Common myeloid progenitor, CD34-positive (primary cell): ENCODE measurements at regions not wholly inside any gene's neighbourhood (a gene's known extent, or its start where the extent isn't known, plus 50 kb on each side); places are given as distances from the start of the nearest gene placed in this dataset.

Experiments used
- CTCF ChIA-PET: fragments of 350-600 bp; sonication (Branson Sonifier 250); formaldehyde crosslinking; loops from one replicate; lab custom pipeline; 2021; ENCODE audit warnings: antibody characterized with exemption; lab: Charles Lee
- POLR2A ChIA-PET: fragments of 350-600 bp; sonication (Branson Sonifier 250); formaldehyde crosslinking; loops from one replicate; lab custom pipeline; 2021; ENCODE audit warnings: antibody characterized with exemption; lab: Charles Lee
- DNase-seq, 3 donors: peaks; one replicate each; pipeline versions ENCODE4 v3.0.0 to v3.0.0-alpha.2; 2013
- H3K27ac ChIP-seq, 2 experiments: 1 replicate in 1 of 2; 2 replicates in 1 of 2; pipeline ENCODE4 v1.7.0; 2013; ENCODE audit warnings: inconsistent platforms in 2 of 2, low read length in 2 of 2, mild to moderate bottlenecking in 2 of 2, low read depth in 1 of 2, moderate library complexity in 1 of 2; ENCODE audit not compliant: severe bottlenecking in 2 of 2, insufficient read depth in 1 of 2, poor library complexity in 1 of 2
- H3K27me3 ChIP-seq, 5 experiments: replicated peaks in 2 of 5; 1 replicate in 3 of 5; 2 replicates in 2 of 5; pipeline versions ENCODE4 v1.6.1 to v1.7.0; 2013; ENCODE audit warnings: low read length in 4 of 5, mild to moderate bottlenecking in 2 of 5, moderate library complexity in 2 of 5, inconsistent platforms in 1 of 5; ENCODE audit not compliant: insufficient read depth in 5 of 5, control insufficient read depth in 4 of 5
- H3K36me3 ChIP-seq, 4 experiments: 1 replicate in 2 of 4; 2 replicates in 2 of 4; pipeline versions ENCODE4 v1.6.1 to v1.7.0; 2013; ENCODE audit warnings: low read length in 3 of 4, control low read depth in 1 of 4, mild to moderate bottlenecking in 1 of 4; ENCODE audit not compliant: control insufficient read depth in 4 of 4, insufficient read depth in 4 of 4
- H3K4me1 ChIP-seq, 4 experiments: 1 replicate in 3 of 4; 2 replicates in 1 of 4; pipeline versions ENCODE4 v1.6.1 to v1.7.1; 2013; ENCODE audit warnings: low read length in 3 of 4, mild to moderate bottlenecking in 3 of 4, control low read depth in 1 of 4, inconsistent platforms in 1 of 4, moderate library complexity in 1 of 4; ENCODE audit not compliant: control insufficient read depth in 4 of 4, insufficient read depth in 4 of 4; ENCODE audit errors: control extremely low read depth in 1 of 4
- H3K4me3 ChIP-seq, 7 experiments: 1 replicate in 4 of 7; 2 replicates in 3 of 7; pipeline versions ENCODE4 v1.5.1 to v1.7.0; 2013; ENCODE audit warnings: mild to moderate bottlenecking in 7 of 7, low read length in 6 of 7, moderate library complexity in 6 of 7, inconsistent platforms in 2 of 7, low read depth in 2 of 7, control low read depth in 1 of 7; ENCODE audit not compliant: insufficient read depth in 4 of 7, control insufficient read depth in 1 of 7; ENCODE audit errors: extremely low read depth in 1 of 7
- H3K9me3 ChIP-seq, 5 experiments: 1 replicate in 4 of 5; 2 replicates in 1 of 5; pipeline versions ENCODE4 v1.6.1 to v1.7.1; 2013; ENCODE audit warnings: low read length in 4 of 5, mild to moderate bottlenecking in 2 of 5, inconsistent platforms in 1 of 5, low read depth in 1 of 5, moderate library complexity in 1 of 5; ENCODE audit not compliant: control insufficient read depth in 4 of 5, insufficient read depth in 2 of 5; ENCODE audit errors: control extremely low read depth in 1 of 5
- WGBS: methylation state at CpG from one replicate; pipeline ENCODE4 v1.1.5; 2013; ENCODE audit not compliant: insufficient coverage; 5-methylcytosine and 5-hydroxymethylcytosine counted together

GRCh38 chr2:204108330-204108751 is 171.8 kb downstream of the ICOS start:
- H3K36me3 ChIP-seq, result no peaks in the 10 kb centered on the region
- H3K27me3 ChIP-seq, result peaks cover 0 to 1% (median 0%) of the 10 kb centered on the region in 5 experiments
- ChIA-PET POLR2A (no interaction called here), CTCF (interaction anchor here (1.3 to 5.2 kb wide), 3 partner anchors 69 to 583 kb away, joined by 4 to 22 read pairs (median 5); no protein-coding TSS in a partner anchor)
- H3K4me3 ChIP-seq, result no peak overlapping the region
- no peaks in the 10 kb centered on the region for H3K9me3 ChIP-seq
- H3K4me1 ChIP-seq, result peaks cover 22 to 38% (median 30%) of the 10 kb centered on the region in 4 experiments
- 17% methylated on average over 1 of the region's 3 CpGs for WGBS
- no peak overlapping the region for H3K27ac ChIP-seq
- peak; percentile 56 to 83 (median 81) for DNase-seq

GRCh38 chr2:204108781-204109295 is 172.3 kb downstream of the ICOS start:
- 61% methylated on average over 9 of the region's 9 CpGs for WGBS
- Histone ChIP-seq H3K9me3 (no peaks in the 10 kb centered on the region), H3K27me3 (peaks cover 0 to 1% (median 0%) of the 10 kb centered on the region in 5 experiments), H3K36me3 (no peaks in the 10 kb centered on the region), H3K4me1 (peaks cover 22 to 41% (median 33%) of the 10 kb centered on the region in 4 experiments), H3K4me3 (no peak overlapping the region), H3K27ac (no peak overlapping the region)
- peak in 1 of 3 donors; percentile 2 for DNase-seq
- POLR2A ChIA-PET, result no interaction called here
- CTCF ChIA-PET, result interaction anchor here (1.3 to 5.2 kb wide), 3 partner anchors 69 to 583 kb away, joined by 4 to 22 read pairs (median 5); no protein-coding TSS in a partner anchor

GRCh38 chr2:204109681-204110080 is 173.1 kb downstream of the ICOS start:
- H3K27me3 ChIP-seq, result peaks cover 0 to 1% (median 0%) of the 10 kb centered on the region in 5 experiments
- no peak for DNase-seq
- H3K36me3 ChIP-seq, result no peaks in the 10 kb centered on the region
- no peak overlapping the region for H3K27ac ChIP-seq
- 72% methylated on average over 5 of the region's 11 CpGs for WGBS
- POLR2A ChIA-PET, result no interaction called here
- peak overlapping the region in 3 of 7 experiments; percentile 8 to 65 (median 53) for H3K4me3 ChIP-seq
- CTCF ChIA-PET, result interaction anchor here (1.3 to 5.2 kb wide), 4 partner anchors 36 to 582 kb away, joined by 4 to 22 read pairs (median 5); no protein-coding TSS in a partner anchor
- peaks cover 26 to 50% (median 39%) of the 10 kb centered on the region in 4 experiments for H3K4me1 ChIP-seq
- no peaks in the 10 kb centered on the region for H3K9me3 ChIP-seq

GRCh38 chr2:204110338-204110741 is 173.8 kb downstream of the ICOS start:
- ChIA-PET POLR2A (no interaction called here), CTCF (interaction anchor here (1.4 to 1.5 kb wide), 2 partner anchors 31 to 35 kb away, joined by 5 read pairs; no protein-coding TSS in a partner anchor)
- Histone ChIP-seq H3K36me3 (no peaks in the 10 kb centered on the region), H3K9me3 (no peaks in the 10 kb centered on the region), H3K4me3 (peak overlapping the region in 5 of 7 experiments; percentile 8 to 65 (median 53)), H3K4me1 (peaks cover 26 to 52% (median 39%) of the 10 kb centered on the region in 4 experiments), H3K27me3 (no peaks in the 10 kb centered on the region), H3K27ac (no peak overlapping the region)
- WGBS, result 0% methylated on average over 1 of the region's 8 CpGs
- peak; percentile 31 to 87 (median 85) for DNase-seq

- H3K4me1 ChIP-seq, result peaks cover 26 to 52% (median 39%) of the 10 kb centered on the region in 4 experiments
- WGBS, result 67% methylated on average over 1 of the region's 5 CpGs
- peak overlapping the region in 5 of 7 experiments; percentile 8 to 65 (median 53) for H3K4me3 ChIP-seq
- POLR2A ChIA-PET, result no interaction called here
- no peaks in the 10 kb centered on the region for H3K36me3 ChIP-seq
- peak in 2 of 3 donors; percentile 15 to 22 for DNase-seq
- CTCF ChIA-PET, result interaction anchor here (1.5 to 3.5 kb wide), 2 partner anchors 30 to 67 kb away, joined by 5 to 11 read pairs; no protein-coding TSS in a partner anchor
- H3K27me3 ChIP-seq, result no peaks in the 10 kb centered on the region
- H3K9me3 ChIP-seq, result no peaks in the 10 kb centered on the region
- no peak overlapping the region for H3K27ac ChIP-seq
These were observed 174.4 kb downstream of the ICOS start for GRCh38 chr2:204110751-204111516.

- Histone ChIP-seq H3K27me3 (no peaks in the 10 kb centered on the region), H3K4me1 (peaks cover 26 to 52% (median 39%) of the 10 kb centered on the region in 4 experiments), H3K36me3 (no peaks in the 10 kb centered on the region), H3K27ac (no peak overlapping the region), H3K4me3 (no peak overlapping the region), H3K9me3 (no peaks in the 10 kb centered on the region)
- 100% methylated on average over 3 of the region's 6 CpGs for WGBS
- DNase-seq, result no peak
- ChIA-PET POLR2A (interaction anchor here (0.6 kb wide), 1 partner anchor 25 kb away, joined by 3 read pairs; no protein-coding TSS in a partner anchor), CTCF (interaction anchor here (1.2 to 3.5 kb wide), 3 partner anchors 12 to 66 kb away, joined by 4 to 11 read pairs (median 5); no protein-coding TSS in a partner anchor)
These were observed 175.7 kb downstream of the ICOS start for GRCh38 chr2:204112084-204112770.
